ENCODE measurements at regions not wholly inside any gene's neighbourhood (a gene's known extent, or its start where the extent isn't known, plus 50 kb on each side); places are given as distances from the start of the nearest gene placed in this dataset.

- DNase-seq (ENCODE audit: low spot score): peak; percentile 43
- in situ Hi-C loops (cut with MboI; ENCODE audit: low pct_unique_long_range_greater_than_20kb, low sequenced_read_pairs, unreplicated experiment): no loop called here
- TF ChIP-seq, protein P1, sequence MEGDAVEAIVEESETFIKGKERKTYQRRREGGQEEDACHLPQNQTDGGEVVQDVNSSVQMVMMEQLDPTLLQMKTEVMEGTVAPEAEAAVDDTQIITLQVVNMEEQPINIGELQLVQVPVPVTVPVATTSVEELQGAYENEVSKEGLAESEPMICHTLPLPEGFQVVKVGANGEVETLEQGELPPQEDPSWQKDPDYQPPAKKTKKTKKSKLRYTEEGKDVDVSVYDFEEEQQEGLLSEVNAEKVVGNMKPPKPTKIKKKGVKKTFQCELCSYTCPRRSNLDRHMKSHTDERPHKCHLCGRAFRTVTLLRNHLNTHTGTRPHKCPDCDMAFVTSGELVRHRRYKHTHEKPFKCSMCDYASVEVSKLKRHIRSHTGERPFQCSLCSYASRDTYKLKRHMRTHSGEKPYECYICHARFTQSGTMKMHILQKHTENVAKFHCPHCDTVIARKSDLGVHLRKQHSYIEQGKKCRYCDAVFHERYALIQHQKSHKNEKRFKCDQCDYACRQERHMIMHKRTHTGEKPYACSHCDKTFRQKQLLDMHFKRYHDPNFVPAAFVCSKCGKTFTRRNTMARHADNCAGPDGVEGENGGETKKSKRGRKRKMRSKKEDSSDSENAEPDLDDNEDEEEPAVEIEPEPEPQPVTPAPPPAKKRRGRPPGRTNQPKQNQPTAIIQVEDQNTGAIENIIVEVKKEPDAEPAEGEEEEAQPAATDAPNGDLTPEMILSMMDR (IDR thresholded peaks at IDR 0.05; ENCODE audit: extremely low read depth, insufficient read depth, missing control alignments): no peak
Observed at GRCh38 chr11:110797453-110797852, 85.2 kb upstream of the ARHGAP20 start.

- in situ Hi-C loops (cut with MboI; ENCODE audit: low pct_unique_long_range_greater_than_20kb, low sequenced_read_pairs, unreplicated experiment): no loop called here
- DNase-seq (ENCODE audit: low spot score): no peak
- TF ChIP-seq, protein P1 (IDR thresholded peaks at IDR 0.05; ENCODE audit: extremely low read depth, insufficient read depth, missing control alignments): no peak
Observed at GRCh38 chr11:110795112-110795624, 82.9 kb upstream of the ARHGAP20 start.

DNA sequence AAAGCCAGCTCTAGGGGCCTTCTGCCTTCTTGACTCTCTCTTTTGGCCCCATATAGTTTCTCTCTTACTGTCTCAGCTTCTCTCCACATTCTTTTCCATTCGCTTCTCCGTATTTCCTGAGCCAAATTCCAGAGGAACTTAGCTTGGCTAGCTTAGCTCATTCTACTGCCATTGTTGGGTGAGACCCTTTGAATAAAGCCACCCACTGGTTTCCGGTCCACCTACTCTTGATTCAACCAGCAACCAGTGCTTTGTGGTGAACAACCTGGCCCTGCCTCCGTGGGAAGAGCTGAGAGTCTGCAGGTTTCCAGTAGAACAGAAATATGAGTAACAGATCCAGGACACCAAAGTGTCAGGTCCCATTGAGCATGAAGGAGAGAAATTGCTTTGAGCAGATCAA, 81.3 kb upstream of the ARHGAP20 start:
- no peak for DNase-seq (ENCODE audit: low spot score)
- TF ChIP-seq, protein P1 (IDR thresholded peaks at IDR 0.05; ENCODE audit: extremely low read depth, insufficient read depth, missing control alignments): no peak
- in situ Hi-C loops (cut with MboI; ENCODE audit: low pct_unique_long_range_greater_than_20kb, low sequenced_read_pairs, unreplicated experiment): no loop called here

DNA sequence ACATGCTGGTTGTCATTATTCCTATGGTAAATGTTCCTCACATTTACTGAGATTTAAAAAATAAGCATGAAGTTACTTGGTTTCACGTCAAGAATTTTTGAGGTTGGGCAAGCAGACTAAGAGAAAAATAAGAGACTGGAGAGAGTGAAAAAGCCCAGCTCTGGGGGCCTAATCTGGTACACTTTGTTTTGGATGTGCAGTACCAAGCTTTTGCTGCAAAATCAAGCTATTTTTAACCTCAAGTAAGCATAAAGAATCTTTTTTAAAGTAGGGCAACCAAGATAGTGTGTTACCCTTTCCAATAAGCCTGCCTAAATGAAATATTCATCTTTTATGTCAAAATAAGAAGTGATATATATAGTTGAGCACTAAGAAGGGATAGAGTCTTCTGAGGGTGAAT, 79.4 kb upstream of the ARHGAP20 start:
- DNase-seq (ENCODE audit: low spot score): no peak
- in situ Hi-C loops (cut with MboI; ENCODE audit: low pct_unique_long_range_greater_than_20kb, low sequenced_read_pairs, unreplicated experiment): no loop called here
- TF ChIP-seq, protein P1 (IDR thresholded peaks at IDR 0.05; ENCODE audit: extremely low read depth, insufficient read depth, missing control alignments): no peak

DNA sequence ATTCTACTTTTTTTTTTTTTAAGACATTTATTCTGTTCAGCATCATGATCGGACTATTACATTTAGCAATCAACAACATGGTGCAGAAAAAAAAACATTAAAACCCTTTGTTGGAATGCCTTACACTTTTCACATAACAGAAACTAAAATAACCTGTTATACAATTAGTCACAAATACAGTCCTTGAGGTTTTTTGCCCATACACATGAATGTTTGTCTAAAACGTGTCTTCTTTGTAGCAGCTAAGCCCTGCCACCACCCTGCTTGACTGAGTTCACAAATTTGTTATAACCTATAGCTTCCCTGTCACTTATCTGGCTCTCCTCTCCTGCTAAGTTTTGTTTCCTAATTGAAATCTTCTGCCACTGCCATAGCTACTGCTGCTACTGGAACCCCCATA, 75.4 kb upstream of the ARHGAP20 start:
- in situ Hi-C loops (cut with MboI; ENCODE audit: low pct_unique_long_range_greater_than_20kb, low sequenced_read_pairs, unreplicated experiment): no loop called here
- TF ChIP-seq, protein P1 (IDR thresholded peaks at IDR 0.05; ENCODE audit: extremely low read depth, insufficient read depth, missing control alignments): no peak
- DNase-seq (ENCODE audit: low spot score): no peak

GRCh38 chr11:110786226-110786902, 74.1 kb upstream of the ARHGAP20 start:
- TF ChIP-seq, protein P1 (IDR thresholded peaks at IDR 0.05; ENCODE audit: extremely low read depth, insufficient read depth, missing control alignments): no peak
- in situ Hi-C loops (cut with MboI; ENCODE audit: low pct_unique_long_range_greater_than_20kb, low sequenced_read_pairs, unreplicated experiment): no loop called here

More at GRCh38 chr11:110786226-110786902, 74.1 kb upstream of the ARHGAP20 start:
- DNase-seq (ENCODE audit: low spot score): no peak
